ENCODE measurements at regions not wholly inside any gene's neighbourhood (a gene's known extent, or its start where the extent isn't known, plus 50 kb on each side); places are given as distances from the start of the nearest gene placed in this dataset.

- H3K27ac ChIP-seq = no peak overlapping the region
- DNase-seq (ENCODE audit: low read depth, low spot score) = no peak
Measured at GRCh38 chr5:166488560-166488959, 1802.9 kb upstream of the WWC1 start.

GRCh38 chr5:166493040-166493439, 1798.4 kb upstream of the WWC1 start:
- no peak for DNase-seq (ENCODE audit: low read depth, low spot score)
- no peak overlapping the region for H3K27ac ChIP-seq

GRCh38 chr5:166493612-166494011, 1797.8 kb upstream of the WWC1 start:
- no peak overlapping the region for H3K27ac ChIP-seq
- DNase-seq (ENCODE audit: low read depth, low spot score) = no peak

GRCh38 chr5:166497496-166498104, 1793.8 kb upstream of the WWC1 start:
- DNase-seq (ENCODE audit: low read depth, low spot score) = no peak
- H3K27ac ChIP-seq = no peak overlapping the region

GRCh38 chr5:166499447-166500240, 1791.8 kb upstream of the WWC1 start:
- DNase-seq (ENCODE audit: low read depth, low spot score) = no peak
- H3K27ac ChIP-seq = no peak overlapping the region

GRCh38 chr5:166503506-166503905, 1787.9 kb upstream of the WWC1 start:
- DNase-seq (ENCODE audit: low read depth, low spot score) = no peak

GRCh38 chr5:166505067-166505466, 1786.4 kb upstream of the WWC1 start:
- H3K27ac ChIP-seq = no peak overlapping the region
- no peak for DNase-seq (ENCODE audit: low read depth, low spot score)

More at GRCh38 chr5:166503506-166503905, 1787.9 kb upstream of the WWC1 start:
- H3K27ac ChIP-seq = no peak overlapping the region

- no peak for DNase-seq (ENCODE audit: low read depth, low spot score)
- no peak overlapping the region for H3K27ac ChIP-seq
Measured at GRCh38 chr5:166505544-166505943, 1785.9 kb upstream of the WWC1 start.

- no peak overlapping the region for H3K27ac ChIP-seq
- DNase-seq (ENCODE audit: low read depth, low spot score) = no peak
Measured at GRCh38 chr5:166507810-166508425, 1783.5 kb upstream of the WWC1 start.

- no peak overlapping the region for H3K27ac ChIP-seq
- no peak for DNase-seq (ENCODE audit: low read depth, low spot score)
Measured at GRCh38 chr5:166509085-166509484, 1782.4 kb upstream of the WWC1 start.

- DNase-seq (ENCODE audit: low read depth, low spot score) = no peak
- H3K27ac ChIP-seq = no peak overlapping the region
Measured at GRCh38 chr5:166517976-166518375, 1773.5 kb upstream of the WWC1 start.

GRCh38 chr5:166523206-166523605, 1768.2 kb upstream of the WWC1 start:
- DNase-seq (ENCODE audit: low read depth, low spot score) = no peak
- H3K27ac ChIP-seq = no peak overlapping the region

- H3K27ac ChIP-seq = no peak overlapping the region
- no peak for DNase-seq (ENCODE audit: low read depth, low spot score)
Measured at GRCh38 chr5:166529200-166529599, 1762.2 kb upstream of the WWC1 start.

GRCh38 chr5:166532456-166533220, 1758.8 kb upstream of the WWC1 start:
- DNase-seq (ENCODE audit: low read depth, low spot score) = no peak

GRCh38 chr5:166535641-166536040, 1755.8 kb upstream of the WWC1 start:
- no peak overlapping the region for H3K27ac ChIP-seq
- no peak for DNase-seq (ENCODE audit: low read depth, low spot score)

More at GRCh38 chr5:166532456-166533220, 1758.8 kb upstream of the WWC1 start:
- H3K27ac ChIP-seq = no peak overlapping the region

GRCh38 chr5:166540156-166540555, 1751.3 kb upstream of the WWC1 start:
- H3K27ac ChIP-seq = no peak overlapping the region
- DNase-seq (ENCODE audit: low read depth, low spot score) = no peak

GRCh38 chr5:166551384-166551783, 1740.1 kb upstream of the WWC1 start:
- no peak for DNase-seq (ENCODE audit: low read depth, low spot score)

GRCh38 chr5:166553778-166554177, 1737.7 kb upstream of the WWC1 start:
- no peak for DNase-seq (ENCODE audit: low read depth, low spot score)
- no peak overlapping the region for H3K27ac ChIP-seq

More at GRCh38 chr5:166551384-166551783, 1740.1 kb upstream of the WWC1 start:
- H3K27ac ChIP-seq = no peak overlapping the region

GRCh38 chr5:166561759-166562158, 1729.7 kb upstream of the WWC1 start:
- no peak for DNase-seq (ENCODE audit: low read depth, low spot score)
- no peak overlapping the region for H3K27ac ChIP-seq

GRCh38 chr5:166562246-166562645, 1729.2 kb upstream of the WWC1 start:
- H3K27ac ChIP-seq = no peak overlapping the region
- DNase-seq (ENCODE audit: low read depth, low spot score) = no peak

GRCh38 chr5:166566725-166567124, 1724.7 kb upstream of the WWC1 start:
- H3K27ac ChIP-seq = no peak overlapping the region
- DNase-seq (ENCODE audit: low read depth, low spot score) = no peak
